Chondrocyte (in vitro differentiated cells): ENCODE measurements at regions not wholly inside any gene's neighbourhood (a gene's known extent, or its start where the extent isn't known, plus 50 kb on each side); places are given as distances from the start of the nearest gene placed in this dataset.

Source experiments
- DNase-seq: peaks from one replicate; pipeline ENCODE4 v3.0.0; 2021; ENCODE audit warnings: mixed read lengths, low spot score
- H3K27ac Mint-ChIP-seq: one replicate; pipeline ENCODE4 v1.8.0; 2021; ENCODE audit warnings: mild to moderate bottlenecking, moderate library complexity, mixed read lengths; ENCODE audit not compliant: unreplicated experiment
- H3K27me3 Mint-ChIP-seq: 2 replicates; pipeline ENCODE4 v1.8.0; 2021; ENCODE audit warnings: low read depth, mixed read lengths
- H3K36me3 Mint-ChIP-seq: 2 replicates; pipeline ENCODE4 v1.8.0; 2021; ENCODE audit warnings: low read depth, mixed read lengths
- H3K4me1 Mint-ChIP-seq: 2 replicates; pipeline ENCODE4 v1.8.0; 2021; ENCODE audit warnings: low read depth, mild to moderate bottlenecking, mixed read lengths
- H3K4me3 Mint-ChIP-seq: one replicate; pipeline ENCODE4 v1.8.0; 2021; ENCODE audit warnings: mild to moderate bottlenecking, moderate library complexity, mixed read lengths; ENCODE audit not compliant: unreplicated experiment
- H3K9me3 Mint-ChIP-seq: 2 replicates; pipeline ENCODE4 v1.8.0; 2021; ENCODE audit warnings: low read depth, mixed read lengths
- CTCF ChIP-seq: fragments of 200-600 bp; sonication (generic); IDR thresholded peaks from 2 replicates; pipeline ENCODE4 v1.5.0; 2021; ENCODE audit warnings: antibody characterized with exemption, mild to moderate bottlenecking, moderate library complexity

GRCh38 chr19:28984315-28984714, 228.6 kb downstream of the UQCRFS1 start:
- Mint-ChIP-seq H3K27ac (no peak overlapping the region), H3K4me1 (peaks cover 11% of the 10 kb centered on the region), H3K4me3 (no peak overlapping the region), H3K36me3 (no peaks in the 10 kb centered on the region), H3K9me3 (no peaks in the 10 kb centered on the region), H3K27me3 (peaks cover 11% of the 10 kb centered on the region)
- DNase-seq, result no peak
- no peak for TF ChIP-seq CTCF

GRCh38 chr19:28983430-28983829, 229.5 kb downstream of the UQCRFS1 start:
- no peak for DNase-seq
- Mint-ChIP-seq H3K27ac (no peak overlapping the region), H3K4me3 (no peak overlapping the region), H3K36me3 (no peaks in the 10 kb centered on the region), H3K9me3 (no peaks in the 10 kb centered on the region), H3K4me1 (peaks cover 11% of the 10 kb centered on the region), H3K27me3 (peaks cover 11% of the 10 kb centered on the region)
- no peak for TF ChIP-seq CTCF

GRCh38 chr19:28981994-28982393, 231.0 kb downstream of the UQCRFS1 start:
- H3K36me3 Mint-ChIP-seq, result no peaks in the 10 kb centered on the region
- no peak overlapping the region for H3K4me3 Mint-ChIP-seq
- no peaks in the 10 kb centered on the region for H3K9me3 Mint-ChIP-seq
- no peak overlapping the region for H3K27ac Mint-ChIP-seq
- peaks cover 11% of the 10 kb centered on the region for H3K4me1 Mint-ChIP-seq
- H3K27me3 Mint-ChIP-seq, result peaks cover 11% of the 10 kb centered on the region
- no peak for TF ChIP-seq CTCF
- DNase-seq, result no peak

- no peak for DNase-seq
- no peak overlapping the region for H3K4me3 Mint-ChIP-seq
- no peaks in the 10 kb centered on the region for H3K36me3 Mint-ChIP-seq
- H3K27me3 Mint-ChIP-seq, result peaks cover 11% of the 10 kb centered on the region
- no peak for TF ChIP-seq CTCF
- H3K4me1 Mint-ChIP-seq, result peaks cover 11% of the 10 kb centered on the region
- H3K27ac Mint-ChIP-seq, result no peak overlapping the region
- no peaks in the 10 kb centered on the region for H3K9me3 Mint-ChIP-seq
Observed at GRCh38 chr19:28981518-28981917, 231.4 kb downstream of the UQCRFS1 start.

GRCh38 chr19:28980236-28980868, 232.6 kb downstream of the UQCRFS1 start:
- H3K36me3 Mint-ChIP-seq, result no peaks in the 10 kb centered on the region
- peak overlapping the region; percentile 7 for H3K27ac Mint-ChIP-seq
- no peaks in the 10 kb centered on the region for H3K9me3 Mint-ChIP-seq
- peak; percentile 71 for TF ChIP-seq CTCF
- H3K4me3 Mint-ChIP-seq, result peak overlapping the region; percentile 1
- no peak for DNase-seq
- peaks cover 11% of the 10 kb centered on the region for H3K4me1 Mint-ChIP-seq
- peaks cover 6% of the 10 kb centered on the region for H3K27me3 Mint-ChIP-seq
